ENCODE measurements at regions not wholly inside any gene's neighbourhood (a gene's known extent, or its start where the extent isn't known, plus 50 kb on each side); places are given as distances from the start of the nearest gene placed in this dataset.
A peak's percentile ranks its signal among the peaks of the same experiment; 100 is the strongest.

GRCh38 chr3:34300621-34301020 is 502.2 kb downstream of the PDCD6IP start:
- TF ChIP-seq, protein P1, sequence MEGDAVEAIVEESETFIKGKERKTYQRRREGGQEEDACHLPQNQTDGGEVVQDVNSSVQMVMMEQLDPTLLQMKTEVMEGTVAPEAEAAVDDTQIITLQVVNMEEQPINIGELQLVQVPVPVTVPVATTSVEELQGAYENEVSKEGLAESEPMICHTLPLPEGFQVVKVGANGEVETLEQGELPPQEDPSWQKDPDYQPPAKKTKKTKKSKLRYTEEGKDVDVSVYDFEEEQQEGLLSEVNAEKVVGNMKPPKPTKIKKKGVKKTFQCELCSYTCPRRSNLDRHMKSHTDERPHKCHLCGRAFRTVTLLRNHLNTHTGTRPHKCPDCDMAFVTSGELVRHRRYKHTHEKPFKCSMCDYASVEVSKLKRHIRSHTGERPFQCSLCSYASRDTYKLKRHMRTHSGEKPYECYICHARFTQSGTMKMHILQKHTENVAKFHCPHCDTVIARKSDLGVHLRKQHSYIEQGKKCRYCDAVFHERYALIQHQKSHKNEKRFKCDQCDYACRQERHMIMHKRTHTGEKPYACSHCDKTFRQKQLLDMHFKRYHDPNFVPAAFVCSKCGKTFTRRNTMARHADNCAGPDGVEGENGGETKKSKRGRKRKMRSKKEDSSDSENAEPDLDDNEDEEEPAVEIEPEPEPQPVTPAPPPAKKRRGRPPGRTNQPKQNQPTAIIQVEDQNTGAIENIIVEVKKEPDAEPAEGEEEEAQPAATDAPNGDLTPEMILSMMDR (IDR thresholded peaks at IDR 0.05; ENCODE audit: insufficient read depth, low read depth, low read length, missing control alignments) = no peak
- DNase-seq (ENCODE audit: low read depth) = no peak
- no peak overlapping the region for H3K4me3 ChIP-seq (ENCODE audit: low read length)

GRCh38 chr3:34301313-34301712 is 502.9 kb downstream of the PDCD6IP start:
- TF ChIP-seq, protein P1 (IDR thresholded peaks at IDR 0.05; ENCODE audit: insufficient read depth, low read depth, low read length, missing control alignments) = no peak
- DNase-seq (ENCODE audit: low read depth) = no peak
- H3K4me3 ChIP-seq (ENCODE audit: low read length) = no peak overlapping the region

- peak; percentile 44 for DNase-seq (ENCODE audit: low read depth)
- TF ChIP-seq, protein P1 (IDR thresholded peaks at IDR 0.05; ENCODE audit: insufficient read depth, low read depth, low read length, missing control alignments) = no peak
These were observed 506.8 kb downstream of the PDCD6IP start for GRCh38 chr3:34305266-34305665.

GRCh38 chr3:34312684-34313083 is 514.3 kb downstream of the PDCD6IP start:
- H3K4me3 ChIP-seq (ENCODE audit: low read length) = no peak overlapping the region
- no peak for DNase-seq (ENCODE audit: low read depth)
- TF ChIP-seq, protein P1 (IDR thresholded peaks at IDR 0.05; ENCODE audit: insufficient read depth, low read depth, low read length, missing control alignments) = no peak

More at GRCh38 chr3:34305266-34305665, 506.8 kb downstream of the PDCD6IP start:
- H3K4me3 ChIP-seq (ENCODE audit: low read length) = no peak overlapping the region

- TF ChIP-seq, protein P1 (IDR thresholded peaks at IDR 0.05; ENCODE audit: insufficient read depth, low read depth, low read length, missing control alignments) = no peak
- DNase-seq (ENCODE audit: low read depth) = no peak
- H3K4me3 ChIP-seq (ENCODE audit: low read length) = no peak overlapping the region
These were observed 521.5 kb downstream of the PDCD6IP start for GRCh38 chr3:34319881-34320280.

DNA sequence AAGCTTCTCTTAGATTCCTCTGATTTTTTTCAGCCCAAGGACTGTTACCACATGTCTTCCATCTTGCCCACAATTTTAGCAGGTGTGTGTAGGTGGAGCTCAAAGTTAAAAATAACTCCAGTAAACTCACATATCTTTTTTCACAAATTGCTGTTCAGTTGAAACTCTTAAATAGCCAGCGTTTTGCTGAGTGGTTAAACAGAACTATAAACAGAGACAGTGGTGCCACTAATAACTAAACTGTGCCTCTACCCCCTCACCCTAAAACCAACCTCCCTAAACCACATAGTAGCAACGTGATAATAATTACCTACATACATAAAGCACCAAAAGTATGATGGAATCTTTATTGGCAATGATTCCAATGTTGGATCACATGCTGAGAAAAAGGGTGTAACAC is 525.1 kb downstream of the PDCD6IP start:
- DNase-seq (ENCODE audit: low read depth) = no peak
- TF ChIP-seq, protein P1 (IDR thresholded peaks at IDR 0.05; ENCODE audit: insufficient read depth, low read depth, low read length, missing control alignments) = no peak

DNA sequence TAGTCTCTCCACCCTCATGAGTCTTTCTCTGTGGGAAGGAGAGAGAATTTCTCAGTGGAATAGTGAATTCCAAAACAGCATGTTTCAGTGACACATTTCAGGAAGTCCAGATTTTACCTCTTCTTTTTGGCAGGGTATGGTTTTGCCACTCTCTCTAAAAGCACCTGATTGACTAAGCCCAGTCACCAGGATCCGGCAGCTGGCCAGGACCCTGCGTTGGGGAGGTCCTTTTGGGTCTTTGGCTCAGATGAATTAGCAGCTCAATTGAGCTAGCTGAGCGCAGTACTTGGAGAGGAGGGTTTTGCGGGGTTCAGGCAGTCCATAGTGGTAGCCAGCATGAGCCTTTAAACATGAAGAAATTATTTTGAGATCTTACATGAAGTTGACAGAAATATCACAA is 548.2 kb downstream of the PDCD6IP start:
- H3K4me3 ChIP-seq (ENCODE audit: low read length) = no peak overlapping the region
- TF ChIP-seq, protein P1 (IDR thresholded peaks at IDR 0.05; ENCODE audit: insufficient read depth, low read depth, low read length, missing control alignments) = no peak
- DNase-seq (ENCODE audit: low read depth) = no peak

More for the DNA sequence above, 525.1 kb downstream of the PDCD6IP start:
- H3K4me3 ChIP-seq (ENCODE audit: low read length) = no peak overlapping the region
